ENCODE measurements at regions not wholly inside any gene's neighbourhood (a gene's known extent, or its start where the extent isn't known, plus 50 kb on each side); places are given as distances from the start of the nearest gene placed in this dataset.
"Not testable (repeated sequence)": the region's sequence is repeated elsewhere in the genome, so short reads cannot be mapped to it uniquely, and the experiment has no call there.

DNA sequence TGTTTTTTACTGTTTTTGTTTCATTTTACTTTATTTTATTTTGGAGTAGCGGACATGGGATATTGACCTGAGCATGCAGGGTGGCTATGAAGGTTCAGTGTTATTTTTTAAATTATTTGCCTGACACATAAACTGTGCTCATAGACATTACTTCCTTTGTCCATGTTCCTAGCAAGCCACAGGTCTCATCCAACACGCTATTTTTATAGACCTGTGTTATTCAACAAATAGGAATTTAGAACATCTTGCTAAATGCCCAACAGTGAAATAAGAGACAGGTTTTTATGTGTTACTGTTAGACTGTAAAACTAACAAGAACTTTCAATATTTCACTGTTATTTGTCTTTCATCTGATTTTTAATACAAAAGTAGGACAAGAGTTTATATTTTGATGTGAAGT, 756.4 kb downstream of the KCNT2 start:
- DNase-seq (ENCODE audit: extremely low read depth, low read depth) = peak; percentile 15

DNA sequence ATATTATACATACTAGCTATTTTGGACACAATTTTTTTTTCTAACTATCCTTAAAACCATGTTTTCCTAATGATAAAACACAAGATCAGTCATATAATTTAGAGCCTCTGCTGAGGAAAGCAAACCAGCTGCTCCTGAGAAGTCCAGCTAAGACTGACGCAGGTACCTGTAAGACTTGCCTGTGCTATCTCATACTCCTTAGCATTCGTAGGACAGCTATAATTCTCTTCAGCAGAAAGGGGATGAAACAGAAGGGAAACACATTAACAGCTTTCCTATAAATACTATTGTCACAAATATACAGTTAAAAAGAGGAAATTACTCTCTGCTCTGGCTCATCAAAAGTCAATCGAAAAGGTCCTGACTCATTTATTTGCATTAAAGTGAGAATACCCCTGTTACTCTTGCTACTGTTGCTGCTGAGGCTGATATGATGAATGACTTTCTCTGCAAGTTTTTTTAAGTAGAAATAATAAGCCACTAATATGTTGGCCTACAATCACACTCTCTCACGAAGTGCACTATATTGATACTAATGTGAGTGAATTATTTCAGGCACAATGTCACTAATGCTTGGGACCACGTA, 757.1 kb downstream of the KCNT2 start:
- peak; percentile 14 for DNase-seq (ENCODE audit: extremely low read depth, low read depth)

DNA sequence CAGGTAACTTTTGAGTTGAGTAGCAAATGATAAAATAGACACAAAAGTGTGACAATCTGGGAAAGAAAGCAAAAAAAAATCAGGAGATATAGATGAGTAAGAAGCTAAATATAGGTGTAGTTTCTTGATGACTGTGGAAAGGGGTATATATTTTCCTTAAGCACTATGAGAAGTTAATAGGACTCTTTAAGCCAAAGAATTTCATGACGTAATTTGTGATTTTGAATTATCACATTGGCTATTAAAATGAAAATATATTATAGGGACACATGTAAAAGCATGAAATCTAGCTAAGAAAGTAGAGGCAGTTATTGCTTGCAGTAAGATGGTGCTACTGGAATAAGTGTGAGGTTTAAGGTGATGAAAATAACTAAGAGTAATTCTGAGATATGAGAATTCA, 759.1 kb downstream of the KCNT2 start:
- DNase-seq (ENCODE audit: extremely low read depth, low read depth) = no peak

DNA sequence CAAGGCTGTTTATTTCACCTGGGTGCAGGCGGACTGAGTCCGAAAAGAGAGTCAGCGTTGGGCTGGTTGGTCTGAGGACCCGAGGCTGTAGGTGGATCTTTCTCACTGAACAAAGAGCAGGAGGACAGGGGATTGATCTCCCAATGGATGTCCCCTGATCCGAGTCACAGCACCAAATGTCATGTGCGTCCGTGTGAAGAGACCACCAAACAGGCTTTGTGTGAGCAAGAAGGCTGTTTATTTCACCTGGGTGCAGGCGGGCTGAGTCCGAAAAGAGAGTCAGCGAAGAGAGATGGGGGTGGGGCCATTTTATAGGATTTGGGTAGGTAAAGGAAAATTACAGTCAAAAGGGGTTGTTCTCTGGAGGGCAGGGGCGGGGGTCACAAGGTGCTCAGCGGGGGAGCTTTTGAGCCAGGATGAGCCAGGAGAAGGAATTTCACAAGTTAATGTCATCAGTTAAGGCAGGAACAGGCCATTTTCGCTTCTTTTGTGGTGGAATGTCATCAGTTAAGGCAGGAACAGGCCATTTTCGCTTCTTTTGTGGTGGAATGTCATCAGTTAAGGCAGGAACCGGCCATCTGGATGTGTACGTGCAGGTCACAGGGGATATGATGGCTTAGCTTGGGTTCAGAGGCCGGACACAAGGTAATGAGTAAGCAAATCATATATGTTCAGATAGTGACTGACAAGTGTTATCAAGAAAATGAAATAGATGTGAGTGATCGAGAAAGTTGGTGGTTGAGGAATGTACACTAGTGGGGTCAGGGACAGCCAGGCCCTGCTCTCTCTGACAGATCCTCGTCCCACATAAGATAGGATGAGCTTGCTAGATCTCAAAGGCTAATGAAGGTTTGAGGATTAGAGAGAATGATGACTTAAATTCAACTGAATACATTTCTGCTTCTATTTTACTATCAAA, 760.0 kb downstream of the KCNT2 start:
- not testable (repeated sequence) for DNase-seq (ENCODE audit: extremely low read depth, low read depth)

DNA sequence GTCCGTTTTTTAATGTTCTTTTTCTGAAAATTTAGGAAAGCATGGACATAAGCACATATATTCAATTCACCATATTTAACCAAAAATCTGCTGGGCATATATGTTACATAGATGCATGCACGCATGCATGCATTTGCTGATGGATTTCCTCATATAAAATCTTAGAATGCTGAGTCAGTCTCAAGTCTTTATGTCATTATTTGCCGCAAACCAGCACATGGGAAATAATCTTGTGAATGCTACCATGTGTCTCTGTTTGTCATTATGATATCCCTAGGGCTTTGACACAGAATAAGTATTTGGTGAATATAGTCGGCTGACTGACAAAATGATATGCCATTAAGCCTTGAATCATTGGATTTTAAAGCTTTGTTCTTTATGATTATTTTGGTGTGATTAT, 776.5 kb downstream of the KCNT2 start:
- no peak for DNase-seq (ENCODE audit: extremely low read depth, low read depth)

DNA sequence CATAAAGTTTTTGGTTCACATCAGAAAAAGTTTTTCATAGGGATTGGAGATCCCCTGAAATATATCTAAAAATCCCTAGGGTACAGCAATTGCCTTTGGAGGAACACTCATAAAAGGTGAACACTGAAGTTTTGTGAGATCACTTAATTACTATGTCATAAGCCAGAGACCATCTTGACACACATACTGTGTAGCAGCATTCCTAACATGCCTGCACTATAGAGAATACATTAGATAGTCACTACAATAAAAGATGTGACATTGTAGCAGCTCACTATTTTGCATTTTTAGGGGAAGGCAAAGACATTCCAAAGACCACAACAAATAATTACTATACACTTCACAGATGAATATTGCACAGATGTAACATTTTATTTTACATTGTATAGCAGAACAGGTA, 779.9 kb downstream of the KCNT2 start:
- no peak for DNase-seq (ENCODE audit: extremely low read depth, low read depth)

DNA sequence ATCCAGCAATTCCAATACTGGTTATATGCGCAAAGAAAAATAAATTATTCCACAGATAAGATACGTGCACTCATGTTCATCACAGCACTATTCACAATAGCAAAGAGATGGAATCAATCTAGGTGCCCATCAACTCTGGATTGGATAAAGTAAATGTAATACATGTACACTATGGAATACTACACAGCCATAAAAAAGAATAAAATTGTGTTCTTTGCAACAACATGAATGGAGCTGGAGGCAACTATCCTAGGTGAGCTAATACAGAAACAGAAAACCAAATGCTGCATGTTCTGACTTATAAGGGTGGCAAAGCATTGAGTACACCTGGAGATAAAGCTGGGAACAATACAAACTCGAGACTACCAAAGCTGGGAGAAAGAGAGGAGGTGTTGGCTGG, 787.3 kb downstream of the KCNT2 start:
- no peak for DNase-seq (ENCODE audit: extremely low read depth, low read depth)

DNA sequence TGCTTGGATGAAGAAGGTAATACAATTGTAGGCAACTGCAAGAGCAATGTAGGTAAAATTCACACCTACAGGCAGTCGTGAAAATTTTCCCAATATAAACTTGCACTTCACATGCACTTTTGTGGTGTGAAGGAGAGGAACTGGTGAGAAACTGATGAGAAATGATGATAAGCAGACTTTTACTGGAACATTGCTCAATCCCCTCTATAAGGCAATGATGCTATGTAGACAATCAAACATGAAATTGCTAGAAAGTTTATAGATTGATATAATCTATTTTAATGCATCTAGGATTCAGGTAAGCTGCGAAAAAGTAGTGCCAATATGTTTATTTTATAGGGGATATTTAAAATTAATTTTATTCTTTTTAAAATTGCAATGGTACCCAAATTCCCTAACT, 802.2 kb downstream of the KCNT2 start:
- no peak for DNase-seq (ENCODE audit: extremely low read depth, low read depth)

DNA sequence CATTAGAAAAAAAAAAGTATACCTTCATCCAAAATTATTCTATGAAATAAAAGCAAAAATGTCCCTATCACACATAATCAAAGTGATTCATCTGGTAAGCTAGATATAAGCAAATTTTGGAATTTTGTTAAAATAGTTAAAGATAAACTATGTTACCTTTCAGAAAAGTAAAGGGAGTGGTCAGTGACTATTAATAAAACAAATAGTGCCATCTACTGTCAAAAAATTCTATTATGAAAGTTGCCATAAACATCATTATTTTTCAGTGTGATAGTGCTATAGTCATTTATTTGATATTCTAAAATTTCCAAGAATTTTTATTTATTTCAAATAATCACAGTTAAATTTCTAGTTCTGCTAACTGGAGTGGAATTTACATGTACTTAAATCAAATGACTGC, 803.7 kb downstream of the KCNT2 start:
- DNase-seq (ENCODE audit: extremely low read depth, low read depth) = peak; percentile 6

DNA sequence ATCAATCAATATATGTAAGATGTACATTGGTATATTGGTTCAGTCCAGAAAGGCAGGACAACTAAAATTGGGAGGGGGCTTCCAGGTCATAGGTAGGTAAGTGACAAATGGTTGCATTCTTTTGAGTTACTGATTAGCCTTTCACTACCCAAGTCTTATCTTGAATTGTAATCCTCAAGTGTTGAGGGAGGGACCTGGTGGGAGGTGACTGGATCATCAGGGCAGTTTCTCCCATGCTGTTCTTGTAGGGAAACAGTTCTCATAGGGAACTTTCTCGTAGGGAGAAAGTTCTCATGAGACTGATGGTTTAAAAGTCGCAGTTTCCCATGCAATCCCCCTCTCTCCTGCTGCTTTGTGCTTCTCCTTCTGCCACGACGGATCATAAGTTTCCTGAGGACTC, 809.2 kb downstream of the KCNT2 start:
- DNase-seq (ENCODE audit: extremely low read depth, low read depth) = no peak

DNA sequence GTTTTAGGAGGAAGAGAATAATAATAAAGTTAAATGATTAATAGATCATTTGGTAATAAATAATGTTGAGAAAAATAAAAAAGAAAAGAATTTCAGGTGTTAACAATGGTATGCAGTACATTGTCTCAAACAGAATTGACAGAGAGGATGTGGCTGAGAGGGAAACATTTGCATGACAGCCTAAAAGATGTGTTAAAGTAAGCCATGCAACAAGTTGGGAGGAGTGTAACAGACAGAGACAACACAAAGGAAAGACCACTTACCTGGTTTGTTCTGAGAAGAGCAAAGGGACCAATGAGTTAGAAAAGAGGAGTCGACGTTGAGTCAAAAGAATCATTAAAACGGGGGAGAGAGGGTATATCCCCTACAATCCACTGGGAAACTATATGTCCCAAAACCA, 814.0 kb downstream of the KCNT2 start:
- DNase-seq (ENCODE audit: extremely low read depth, low read depth) = no peak

DNA sequence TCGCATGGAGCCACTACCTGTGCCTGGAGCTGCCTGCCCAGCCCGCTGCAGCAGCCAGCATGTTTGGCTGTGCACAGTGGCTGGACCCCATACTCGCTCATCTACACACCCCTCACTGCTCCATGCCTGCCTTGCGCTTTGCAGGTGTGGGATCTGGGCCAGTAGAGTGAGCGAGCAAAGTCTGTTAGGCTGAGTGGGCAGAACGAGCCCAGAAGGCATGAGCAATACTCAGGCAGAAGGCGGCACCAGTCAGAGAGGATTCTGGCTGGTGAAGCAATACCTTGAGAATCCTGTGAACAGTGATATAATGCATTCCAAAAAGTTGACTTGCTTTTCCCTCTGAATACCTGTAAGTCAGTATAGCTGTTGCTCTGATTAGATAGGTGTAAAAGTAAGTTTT, 816.4 kb downstream of the KCNT2 start:
- no peak for DNase-seq (ENCODE audit: extremely low read depth, low read depth)

DNA sequence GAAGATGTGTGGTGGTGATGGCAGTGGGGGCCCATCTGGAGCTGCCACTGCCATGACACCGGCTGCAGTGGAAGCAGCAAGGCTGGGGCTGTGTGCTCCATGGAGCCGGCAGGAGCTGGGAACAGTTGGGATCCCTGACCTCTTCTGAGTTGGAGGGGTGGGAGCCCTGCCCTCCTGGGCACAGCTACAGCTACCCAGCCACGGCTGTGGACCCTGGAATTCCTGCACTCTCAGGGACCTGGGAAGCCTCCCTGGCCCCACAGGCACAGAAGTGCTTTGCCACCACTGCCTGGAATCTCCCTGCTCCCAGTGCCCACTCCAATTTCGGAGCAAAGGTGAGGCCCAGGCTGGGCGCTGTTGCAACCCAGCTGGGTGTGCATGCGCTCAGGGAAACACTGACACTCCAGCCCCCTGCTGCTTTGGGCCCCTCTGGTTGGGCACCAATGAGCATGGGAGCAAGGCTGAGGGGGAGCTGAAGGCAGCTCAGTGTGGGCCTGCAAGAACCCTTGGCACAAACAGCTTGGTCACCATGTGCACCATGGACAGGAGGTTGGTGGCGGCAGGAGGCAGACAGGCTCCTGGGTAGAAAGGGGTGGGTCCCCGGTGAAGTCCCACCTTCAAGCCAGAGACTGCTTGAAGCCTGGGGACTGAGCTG, 817.6 kb downstream of the KCNT2 start:
- no peak for DNase-seq (ENCODE audit: extremely low read depth, low read depth)

DNA sequence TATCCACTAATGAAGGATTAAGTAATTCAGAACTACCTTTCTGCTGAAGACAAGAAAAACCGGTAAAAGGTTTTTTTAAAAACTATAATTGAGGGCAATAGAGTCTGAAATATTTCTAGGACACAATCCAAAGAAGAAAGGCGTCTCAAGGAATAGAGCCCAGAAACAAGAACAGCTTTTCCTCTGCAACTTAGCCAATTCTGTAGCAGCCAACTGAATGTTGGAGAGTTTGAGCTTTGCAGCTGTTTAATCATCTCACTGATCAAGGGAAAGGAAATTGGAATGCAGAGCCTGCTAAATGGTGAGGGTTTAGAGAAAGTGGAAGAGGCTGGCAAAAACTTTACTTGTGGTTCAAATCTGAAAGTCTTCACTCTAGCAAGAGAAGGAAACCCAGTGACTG, 818.9 kb downstream of the KCNT2 start:
- no peak for DNase-seq (ENCODE audit: extremely low read depth, low read depth)

DNA sequence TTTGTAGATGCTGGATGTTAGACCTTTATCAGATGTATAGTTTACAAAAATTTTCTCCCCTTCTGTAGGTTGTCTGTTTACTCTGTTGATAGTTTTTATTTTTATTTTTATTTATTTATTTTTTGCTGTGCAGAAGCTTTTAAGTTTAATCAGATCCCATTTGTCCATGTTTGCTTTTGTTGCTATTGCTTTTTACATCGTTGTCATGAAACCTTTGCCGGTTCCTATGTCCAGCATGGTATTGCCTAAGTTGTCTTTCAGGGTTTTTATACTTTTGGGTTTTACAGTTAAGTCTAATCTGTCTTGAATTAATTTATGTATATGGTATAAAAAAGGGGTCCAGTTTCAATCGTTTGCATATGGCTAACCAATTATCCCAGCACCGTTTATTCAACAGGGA, 819.5 kb downstream of the KCNT2 start:
- no peak for DNase-seq (ENCODE audit: extremely low read depth, low read depth)

DNA sequence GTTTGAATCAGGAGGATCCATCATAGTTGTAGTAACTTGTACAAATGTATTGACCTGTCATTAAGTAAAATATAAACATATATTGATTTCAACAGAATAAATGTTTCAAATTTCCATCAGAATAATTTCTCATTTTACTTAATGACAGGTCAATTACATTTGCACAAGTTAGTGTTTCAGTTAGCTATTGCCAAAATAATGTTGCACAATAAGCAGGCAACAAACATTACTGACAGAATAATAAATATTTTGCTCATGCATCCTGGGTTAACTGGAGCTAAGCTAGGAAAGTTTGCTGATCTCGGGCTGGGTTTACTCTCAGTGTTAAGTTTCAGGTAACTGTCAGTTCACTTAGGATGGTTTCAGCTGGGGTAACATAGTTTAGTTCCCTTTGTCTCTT, 822.4 kb downstream of the KCNT2 start:
- no peak for DNase-seq (ENCODE audit: extremely low read depth, low read depth)

DNA sequence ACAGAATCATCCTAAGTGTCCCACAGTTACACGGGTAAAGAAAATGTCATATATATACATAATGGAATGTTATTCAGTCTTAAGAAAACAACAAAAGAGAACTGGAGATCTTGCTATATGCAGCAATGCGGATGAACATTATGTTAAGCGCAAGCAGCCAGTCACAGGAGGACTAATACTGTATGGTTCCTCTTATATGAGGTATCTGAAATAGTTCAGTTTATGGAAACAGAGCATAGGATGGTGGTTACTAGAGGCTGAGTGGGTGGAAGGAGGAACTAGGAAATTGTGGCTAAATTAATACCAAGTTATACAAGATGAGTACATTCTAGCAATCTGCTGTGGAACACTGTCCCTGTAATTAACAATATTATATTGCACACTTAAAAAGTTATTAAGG, 834.3 kb downstream of the KCNT2 start:
- no peak for DNase-seq (ENCODE audit: extremely low read depth, low read depth)

DNA sequence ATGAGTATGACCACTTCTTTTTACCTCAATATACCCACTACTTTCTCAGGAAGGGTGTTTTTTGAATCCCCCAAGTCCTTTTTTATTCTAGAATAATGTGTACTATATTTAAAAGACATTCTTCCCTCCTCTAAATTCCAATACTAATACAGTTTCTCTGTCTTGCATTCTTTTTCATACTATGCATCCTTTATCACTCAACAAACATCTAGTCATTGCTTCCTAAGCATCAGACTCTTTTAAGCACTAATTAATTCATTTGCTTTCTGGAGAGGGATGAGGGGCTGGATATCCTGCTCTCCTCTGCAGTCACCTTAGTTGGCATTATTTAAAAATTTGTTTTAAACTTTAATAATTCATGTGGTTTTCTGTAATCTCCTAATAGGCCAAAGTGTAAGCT, 838.8 kb downstream of the KCNT2 start:
- no peak for DNase-seq (ENCODE audit: extremely low read depth, low read depth)

DNA sequence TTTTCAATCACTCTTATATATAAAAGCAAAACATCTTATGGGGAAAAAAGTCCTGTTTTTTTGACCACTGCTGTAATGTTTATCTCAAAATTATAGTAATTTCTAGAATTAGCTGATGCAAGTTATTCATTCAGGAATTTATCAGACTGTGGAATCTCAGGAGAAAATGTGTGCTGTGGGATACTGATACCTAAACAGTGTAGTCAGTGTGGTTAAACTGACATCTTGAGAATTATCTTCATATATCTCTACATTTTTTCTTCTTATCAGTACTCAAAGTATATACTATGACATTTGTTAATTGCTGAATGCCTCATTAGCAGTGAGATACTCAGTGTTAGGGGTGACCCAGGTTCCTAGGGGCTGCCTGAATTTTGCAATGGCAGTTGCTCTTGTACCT, 839.3 kb downstream of the KCNT2 start:
- no peak for DNase-seq (ENCODE audit: extremely low read depth, low read depth)

DNA sequence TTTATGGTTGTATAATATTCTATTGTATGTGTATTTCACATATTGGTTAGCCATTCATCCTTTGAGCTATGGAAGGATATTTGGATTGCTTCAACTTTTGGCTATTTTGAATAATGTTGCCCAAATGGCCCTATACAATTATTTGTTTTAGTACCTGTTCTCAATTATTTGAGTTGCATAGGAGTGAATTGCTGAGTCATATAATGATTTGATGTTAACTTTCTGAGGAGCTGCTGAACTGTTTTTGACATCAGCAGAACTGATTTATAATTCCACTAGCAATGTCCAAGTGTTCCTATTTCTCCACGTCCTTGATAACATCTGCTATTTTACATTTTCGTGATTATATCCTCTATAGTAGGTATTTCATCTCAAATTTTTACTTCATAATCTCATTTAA, 839.9 kb downstream of the KCNT2 start:
- no peak for DNase-seq (ENCODE audit: extremely low read depth, low read depth)

DNA sequence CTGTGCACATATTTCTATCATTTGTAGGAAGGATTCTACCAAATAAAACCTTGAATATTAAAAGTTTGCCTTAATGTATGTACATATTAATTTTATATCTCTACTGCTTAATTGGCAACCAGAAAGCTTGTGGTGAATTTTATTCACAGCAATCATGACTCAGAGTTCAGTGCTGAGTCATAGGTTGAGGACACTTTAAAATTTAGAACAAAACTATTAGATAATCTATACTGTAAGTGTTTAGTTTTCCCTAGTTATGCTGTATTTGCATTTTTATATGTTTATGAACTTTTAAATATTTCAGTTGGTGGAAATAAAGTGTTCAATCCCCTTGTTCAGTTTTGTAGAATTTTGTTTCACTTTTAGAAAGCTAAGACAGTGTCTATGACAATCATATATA, 841.5 kb downstream of the KCNT2 start:
- DNase-seq (ENCODE audit: extremely low read depth, low read depth) = peak; percentile 30

DNA sequence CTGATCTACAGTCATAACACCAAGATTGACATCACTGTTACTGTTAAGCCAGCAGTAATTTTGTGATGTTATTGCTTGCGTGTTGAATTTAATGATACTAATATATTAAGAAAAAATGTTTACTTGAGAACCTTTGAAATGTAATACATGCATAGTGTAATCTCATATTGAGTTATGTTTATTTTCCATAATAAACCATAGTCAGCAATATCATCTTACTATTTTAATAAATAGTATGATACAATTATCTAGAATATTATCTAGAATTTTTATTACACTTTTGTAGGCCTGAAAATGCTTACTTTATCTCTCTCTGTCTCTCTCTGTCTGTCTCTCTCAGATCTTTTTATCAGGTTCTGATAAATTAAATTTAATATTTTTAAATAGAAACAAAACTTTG, 843.1 kb downstream of the KCNT2 start:
- no peak for DNase-seq (ENCODE audit: extremely low read depth, low read depth)
